ENCODE measurements at regions not wholly inside any gene's neighbourhood (a gene's known extent, or its start where the extent isn't known, plus 50 kb on each side); places are given as distances from the start of the nearest gene placed in this dataset.

- peaks cover 24% of the 10 kb centered on the region for H3K27me3 ChIP-seq (ENCODE audit: insufficient read depth, low read depth, severe bottlenecking)
- H3K4me3 ChIP-seq (ENCODE audit: low read depth, low read length) = no peak overlapping the region
- H3K27ac ChIP-seq = no peak overlapping the region
- no peaks in the 10 kb centered on the region for H3K36me3 ChIP-seq
- TF ChIP-seq CTCF (IDR thresholded peaks at IDR 0.05; ENCODE audit: low read depth, low read length) = no peak
- no peak for DNase-seq
- H3K9me3 ChIP-seq (ENCODE audit: severe bottlenecking) = no peaks in the 10 kb centered on the region
Observed at GRCh38 chrX:140393507-140393906, 111.4 kb downstream of the SOX3 start.

DNA sequence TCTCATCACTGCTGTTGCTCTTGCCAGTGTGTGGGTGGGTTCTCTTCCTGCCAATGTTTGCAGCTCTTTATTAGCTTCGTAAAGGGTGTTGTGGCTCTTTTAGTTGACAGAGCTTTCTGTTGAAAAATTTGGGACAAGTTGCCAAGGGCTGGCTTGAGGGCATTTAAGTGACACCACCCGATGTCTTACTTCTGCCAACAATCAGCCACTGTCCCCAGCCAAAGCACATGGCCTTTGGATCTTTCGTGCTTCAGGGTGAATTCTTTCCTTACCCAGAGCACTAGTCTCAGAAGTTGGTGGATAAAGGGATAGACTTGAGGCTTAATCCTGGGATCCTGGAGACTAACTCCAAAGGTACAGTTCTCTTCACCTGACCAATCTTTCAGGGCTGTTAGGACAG is 113.6 kb downstream of the SOX3 start:
- Histone ChIP-seq H3K9me3 (ENCODE audit: severe bottlenecking) (no peaks in the 10 kb centered on the region), H3K27ac (no peak overlapping the region), H3K36me3 (no peaks in the 10 kb centered on the region), H3K4me3 (ENCODE audit: low read depth, low read length) (no peak overlapping the region), H3K27me3 (ENCODE audit: insufficient read depth, low read depth, severe bottlenecking) (peaks cover 16% of the 10 kb centered on the region)
- no peak for TF ChIP-seq CTCF (IDR thresholded peaks at IDR 0.05; ENCODE audit: low read depth, low read length)
- no peak for DNase-seq

DNA sequence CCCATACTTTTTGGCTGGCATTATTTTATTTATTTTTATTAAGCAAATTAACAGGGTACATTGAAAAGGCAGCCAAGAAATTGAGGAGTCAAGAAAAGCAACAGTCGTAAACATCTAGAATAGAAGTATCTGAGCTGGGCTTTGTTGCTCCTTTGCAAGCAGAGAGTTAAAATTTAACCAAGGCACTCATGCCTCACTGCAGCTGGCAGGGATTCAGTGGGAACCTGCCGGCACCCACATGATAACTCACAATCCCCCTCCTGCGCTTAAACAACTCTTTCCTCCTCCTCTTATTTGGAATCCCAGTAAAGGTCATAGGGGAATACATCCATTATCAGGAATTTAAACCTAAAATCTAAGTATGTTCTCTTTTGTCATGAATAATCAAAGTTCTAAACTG is 115.5 kb downstream of the SOX3 start:
- H3K36me3 ChIP-seq = no peaks in the 10 kb centered on the region
- no peak for DNase-seq
- no peak overlapping the region for H3K4me3 ChIP-seq (ENCODE audit: low read depth, low read length)
- no peak for TF ChIP-seq CTCF (IDR thresholded peaks at IDR 0.05; ENCODE audit: low read depth, low read length)
- H3K27ac ChIP-seq = no peak overlapping the region
- no peaks in the 10 kb centered on the region for H3K9me3 ChIP-seq (ENCODE audit: severe bottlenecking)
- H3K27me3 ChIP-seq (ENCODE audit: insufficient read depth, low read depth, severe bottlenecking) = peaks cover 16% of the 10 kb centered on the region

DNA sequence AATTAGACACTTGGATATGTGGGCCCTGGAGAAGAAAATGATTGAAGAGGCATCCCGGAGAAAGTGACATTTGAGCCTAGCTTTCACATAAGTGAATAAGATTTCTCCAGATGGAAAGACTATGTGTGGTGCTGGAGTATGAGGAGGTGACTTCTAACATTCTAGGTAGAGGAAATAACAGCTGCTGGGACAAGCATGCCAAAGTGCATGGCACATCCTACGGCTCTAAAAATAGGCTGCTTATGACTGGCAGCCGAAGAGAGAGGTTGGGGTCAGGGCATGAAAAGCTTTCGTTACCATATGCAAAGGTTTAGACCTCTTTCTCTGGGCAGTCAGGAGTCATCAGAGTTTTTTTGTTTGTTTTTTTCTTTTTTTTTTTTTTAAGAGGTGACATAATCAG is 142.0 kb downstream of the SOX3 start:
- Histone ChIP-seq H3K27me3 (ENCODE audit: insufficient read depth, low read depth, severe bottlenecking) (peaks cover 12% of the 10 kb centered on the region), H3K36me3 (no peaks in the 10 kb centered on the region), H3K4me3 (ENCODE audit: low read depth, low read length) (no peak overlapping the region), H3K9me3 (ENCODE audit: severe bottlenecking) (no peaks in the 10 kb centered on the region), H3K27ac (no peak overlapping the region)
- DNase-seq = no peak
- TF ChIP-seq CTCF (IDR thresholded peaks at IDR 0.05; ENCODE audit: low read depth, low read length) = no peak

DNA sequence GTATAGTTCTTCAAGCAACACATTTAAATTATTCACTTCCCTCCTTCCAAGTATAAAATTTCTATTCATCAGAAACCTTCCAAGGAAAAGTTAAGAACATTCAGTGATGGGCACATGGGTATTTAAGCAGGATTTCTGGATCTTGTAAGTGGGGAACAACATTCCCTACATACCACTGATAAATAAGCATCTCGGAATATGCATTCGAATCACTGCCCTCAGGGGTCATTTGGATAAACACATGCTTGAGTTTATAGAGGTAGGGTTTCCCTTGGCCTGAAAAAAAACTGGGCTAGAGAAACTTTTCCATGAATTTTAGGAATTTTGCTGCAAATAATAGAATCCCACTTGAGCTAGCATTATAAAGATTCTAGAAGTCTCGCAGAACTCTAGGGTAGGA is 143.9 kb downstream of the SOX3 start:
- Histone ChIP-seq H3K9me3 (ENCODE audit: severe bottlenecking) (no peaks in the 10 kb centered on the region), H3K27ac (no peak overlapping the region), H3K36me3 (no peaks in the 10 kb centered on the region), H3K27me3 (ENCODE audit: insufficient read depth, low read depth, severe bottlenecking) (peaks cover 10% of the 10 kb centered on the region), H3K4me3 (ENCODE audit: low read depth, low read length) (no peak overlapping the region)
- TF ChIP-seq CTCF (IDR thresholded peaks at IDR 0.05; ENCODE audit: low read depth, low read length) = no peak
- DNase-seq = no peak

GRCh38 chrX:140360284-140360683 is 144.6 kb downstream of the SOX3 start:
- H3K27me3 ChIP-seq (ENCODE audit: insufficient read depth, low read depth, severe bottlenecking) = peaks cover 11% of the 10 kb centered on the region
- DNase-seq = no peak
- no peak for TF ChIP-seq CTCF (IDR thresholded peaks at IDR 0.05; ENCODE audit: low read depth, low read length)
- no peak overlapping the region for H3K27ac ChIP-seq
- H3K9me3 ChIP-seq (ENCODE audit: severe bottlenecking) = no peaks in the 10 kb centered on the region
- H3K4me3 ChIP-seq (ENCODE audit: low read depth, low read length) = no peak overlapping the region
- H3K36me3 ChIP-seq = no peaks in the 10 kb centered on the region

All from WERI-Rb-1 (cell line).